ENCODE measurements at regions not wholly inside any gene's neighbourhood (a gene's known extent, or its start where the extent isn't known, plus 50 kb on each side); places are given as distances from the start of the nearest gene placed in this dataset.

DNA sequence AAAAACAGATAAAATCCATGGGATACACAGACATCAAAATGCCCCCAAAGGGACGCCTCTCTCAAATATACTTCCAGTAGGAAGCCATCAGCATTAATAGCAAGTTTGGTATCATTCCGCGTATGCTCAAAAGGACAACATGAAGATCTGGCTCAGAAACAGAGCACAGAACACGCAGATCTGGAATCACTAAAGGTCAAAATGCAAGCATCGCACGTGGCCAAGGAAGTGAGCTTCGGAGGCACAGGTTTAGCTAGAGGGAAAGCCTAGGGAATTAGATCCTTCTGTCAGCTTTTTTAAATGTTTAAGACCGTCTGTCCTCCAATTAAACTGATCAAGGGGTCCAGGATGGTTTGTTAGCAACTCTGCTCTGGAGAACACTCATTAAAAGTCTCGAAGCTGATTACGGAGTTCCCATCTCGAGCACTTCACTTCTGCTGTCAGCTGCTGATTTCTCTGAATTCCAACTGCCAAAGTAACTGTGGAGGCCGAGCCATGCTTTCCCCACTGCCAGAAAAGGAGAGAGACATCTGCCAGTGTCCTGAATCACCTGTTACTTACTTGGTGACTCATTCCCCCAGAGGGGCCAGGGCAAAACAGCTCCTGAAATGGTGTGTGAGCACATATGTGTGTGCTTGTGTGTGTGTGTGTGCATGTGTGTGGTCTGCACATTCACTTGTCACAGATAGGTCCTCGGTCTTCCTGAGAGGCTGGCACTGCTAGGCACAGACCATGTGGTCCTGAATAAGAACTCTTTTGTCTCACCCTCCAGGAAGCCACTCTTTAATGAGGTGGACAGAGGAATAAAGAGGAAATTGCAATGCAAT is 177.7 kb upstream of the PPARGC1A start:
- no peak for DNase-seq (ENCODE audit: low spot score in 2 of 2)

GRCh38 chr4:24065974-24066373 is 176.1 kb upstream of the PPARGC1A start:
- TF ChIP-seq CTCF (IDR thresholded peaks at IDR 0.05), result no peak
- no peak for TF ChIP-seq POLR2A (IDR thresholded peaks at IDR 0.05)
- H3K4me3 ChIP-seq (ENCODE audit: low read depth, poor library complexity, severe bottlenecking), result no peak overlapping the region
- intact Hi-C loops (cut with DNase I; ENCODE audit: low total_unique reads), result no loop called here
- DNase-seq (ENCODE audit: low spot score in 2 of 2), result no peak
- WGBS, 2 donors, result 81 to 86% methylated on average over 9 of the region's 9 CpGs

More for the DNA sequence above, 177.7 kb upstream of the PPARGC1A start:
- TF ChIP-seq CTCF (IDR thresholded peaks at IDR 0.05), result no peak
- no peak for TF ChIP-seq POLR2A (IDR thresholded peaks at IDR 0.05)
- 56 to 64% methylated on average over 13 of the region's 13 CpGs for WGBS, 2 donors
- H3K4me3 ChIP-seq (ENCODE audit: low read depth, poor library complexity, severe bottlenecking), result no peak overlapping the region
- intact Hi-C loops (cut with DNase I; ENCODE audit: low total_unique reads), result no loop called here

DNA sequence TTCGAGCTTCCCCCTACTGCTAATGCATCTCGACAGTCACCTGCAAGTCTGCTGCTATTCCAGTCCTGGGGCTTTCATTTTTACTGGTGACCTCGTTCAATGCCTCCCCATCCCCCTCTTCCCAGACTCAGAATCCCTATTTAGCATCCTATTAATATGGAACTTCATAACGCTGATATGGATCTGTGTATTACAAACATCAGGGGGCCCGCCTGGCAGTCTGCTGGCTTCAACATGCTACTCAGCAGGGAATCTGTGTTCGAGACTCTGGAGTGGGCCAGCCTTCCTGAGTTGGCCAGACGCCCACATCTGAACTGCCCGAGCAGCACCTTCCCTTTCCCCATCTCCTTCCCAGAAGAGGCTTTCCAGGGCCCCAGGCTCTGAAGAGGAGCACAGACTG is 173.9 kb upstream of the PPARGC1A start:
- intact Hi-C loops (cut with DNase I; ENCODE audit: low total_unique reads), result no loop called here
- no peak overlapping the region for H3K4me3 ChIP-seq (ENCODE audit: low read depth, poor library complexity, severe bottlenecking)
- TF ChIP-seq POLR2A (IDR thresholded peaks at IDR 0.05) (no peak), CTCF (IDR thresholded peaks at IDR 0.05) (no peak)
- WGBS, 2 donors, result 64 to 66% methylated on average over 8 of the region's 8 CpGs
- DNase-seq (ENCODE audit: low spot score in 2 of 2), result no peak

DNA sequence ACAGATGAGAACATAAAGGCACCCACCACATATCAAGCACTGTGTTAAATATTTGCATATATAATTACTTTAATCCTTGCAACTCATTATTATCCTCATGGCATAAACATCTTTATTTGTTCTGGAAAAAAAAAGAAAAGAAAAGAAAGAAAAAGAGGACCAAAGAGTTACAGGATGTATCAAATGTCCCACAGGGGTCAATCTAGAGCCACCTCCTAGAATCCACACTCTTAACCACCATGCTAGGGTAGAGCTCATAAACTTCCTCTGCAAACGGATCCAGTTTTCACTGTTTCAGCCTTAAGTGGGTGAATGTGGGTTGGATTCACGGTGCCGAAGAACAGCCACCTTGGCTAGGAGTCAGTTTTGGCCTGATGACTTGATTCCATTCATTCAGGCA is 171.1 kb upstream of the PPARGC1A start:
- intact Hi-C loops (cut with DNase I; ENCODE audit: low total_unique reads), result no loop called here
- H3K4me3 ChIP-seq (ENCODE audit: low read depth, poor library complexity, severe bottlenecking), result no peak overlapping the region
- 85 to 91% methylated on average over 3 of the region's 3 CpGs for WGBS, 2 donors
- TF ChIP-seq POLR2A (IDR thresholded peaks at IDR 0.05), result no peak
- no peak for TF ChIP-seq CTCF (IDR thresholded peaks at IDR 0.05)
- no peak for DNase-seq (ENCODE audit: low spot score in 2 of 2)

- DNase-seq (ENCODE audit: low spot score in 2 of 2), result no peak
- WGBS, 2 donors, result 89 to 90% methylated on average over 5 of the region's 5 CpGs
- H3K4me3 ChIP-seq (ENCODE audit: low read depth, poor library complexity, severe bottlenecking), result no peak overlapping the region
- TF ChIP-seq CTCF (IDR thresholded peaks at IDR 0.05), result no peak
- no peak for TF ChIP-seq POLR2A (IDR thresholded peaks at IDR 0.05)
- intact Hi-C loops (cut with DNase I; ENCODE audit: low total_unique reads), result no loop called here
Measured at GRCh38 chr4:24059839-24060238, 170.0 kb upstream of the PPARGC1A start.
